Vagina (tissue), 2 donors: ENCODE measurements at regions not wholly inside any gene's neighbourhood (a gene's known extent, or its start where the extent isn't known, plus 50 kb on each side); places are given as distances from the start of the nearest gene placed in this dataset.

Experiments
- DNase-seq, 2 donors: peaks; one replicate each; pipeline ENCODE4 v3.0.0-alpha.2; 2017; ENCODE audit errors: extremely low spot score in 2 of 2
- H3K27ac ChIP-seq: fragments of 200-600 bp; sonication (generic); one replicate; pipeline ENCODE4 v1.5.1; 2019
- H3K27me3 ChIP-seq: fragments of 200-600 bp; sonication (generic); one replicate; pipeline ENCODE4 v1.5.1; 2019
- H3K36me3 ChIP-seq, 2 donors: fragments of 200-600 bp; sonication (generic); one replicate each; pipeline ENCODE4 v1.5.1; 2017 to 2019
- H3K4me1 ChIP-seq: fragments of 200-600 bp; sonication (generic); one replicate; pipeline ENCODE4 v1.5.1; 2019
- H3K4me3 ChIP-seq, 2 donors: fragments of 200-600 bp; sonication (generic); 1 replicate in 1 of 2; 2 replicates in 1 of 2; pipeline ENCODE4 v1.5.1; 2016 to 2019
- H3K9me3 ChIP-seq: fragments of 200-600 bp; sonication (generic); one replicate; pipeline ENCODE4 v1.5.1; 2019
- CTCF ChIP-seq, 3 experiments: fragments of 450-650 bp in 2 of 3; fragments of 200-600 bp in 1 of 3; sonication (generic) in 1 of 3; IDR thresholded peaks; one replicate each; pipeline ENCODE4 v1.5.1; 2017 to 2019; ENCODE audit warnings: antibody characterized with exemption in 3 of 3, mild to moderate bottlenecking in 2 of 3, moderate library complexity in 2 of 3
- POLR2A ChIP-seq, 2 donors: fragments of 450-650 bp; IDR thresholded peaks; one replicate each; pipeline ENCODE4 v1.6.1; 2017; ENCODE audit warnings: antibody characterized with exemption in 2 of 2, mild to moderate bottlenecking in 2 of 2, moderate library complexity in 2 of 2
- POLR2AphosphoS5 ChIP-seq, 2 donors: sonication (generic); formaldehyde crosslinking; IDR thresholded peaks; one replicate each; pipeline ENCODE4 v1.9.0; 2017; ENCODE audit warnings: antibody characterized with exemption in 2 of 2, mild to moderate bottlenecking in 2 of 2, low read depth in 1 of 2; ENCODE audit not compliant: insufficient read depth in 1 of 2
- intact Hi-C: fragments of 100-400 bp; cut with DNase I; formaldehyde crosslinking; loops from one replicate; pipeline ENCODE4 v1.15.1; 2023

GRCh38 chr2:100679211-100679610, 116.4 kb downstream of the PDCL3 start:
- TF ChIP-seq POLR2AphosphoS5 (IDR thresholded peaks at IDR 0.05; ENCODE audit: insufficient read depth in 1 of 2, low read depth in 1 of 2) (no peak), CTCF (IDR thresholded peaks at IDR 0.05) (no peak), POLR2A (IDR thresholded peaks at IDR 0.05) (no peak)

GRCh38 chr2:100682536-100682935, 119.7 kb downstream of the PDCL3 start:
- Histone ChIP-seq H3K36me3 (no peaks in the 10 kb centered on the region), H3K4me1 (no peaks in the 10 kb centered on the region), H3K27me3 (no peaks in the 10 kb centered on the region), H3K27ac (no peak overlapping the region), H3K9me3 (no peaks in the 10 kb centered on the region), H3K4me3 (no peak overlapping the region)
- intact Hi-C loops = no loop called here
- no peak for TF ChIP-seq CTCF (IDR thresholded peaks at IDR 0.05)
- no peak for TF ChIP-seq POLR2A (IDR thresholded peaks at IDR 0.05)
- DNase-seq = peak; percentile 37 to 61

More at GRCh38 chr2:100679211-100679610, 116.4 kb downstream of the PDCL3 start:
- Histone ChIP-seq H3K9me3 (no peaks in the 10 kb centered on the region), H3K4me1 (no peaks in the 10 kb centered on the region), H3K36me3 (no peaks in the 10 kb centered on the region), H3K27me3 (no peaks in the 10 kb centered on the region), H3K27ac (no peak overlapping the region), H3K4me3 (no peak overlapping the region)
- DNase-seq = no peak
- intact Hi-C loops = no loop called here

GRCh38 chr2:100683231-100683630, 120.4 kb downstream of the PDCL3 start:
- intact Hi-C loops = no loop called here
- H3K27ac ChIP-seq = no peak overlapping the region
- H3K9me3 ChIP-seq = no peaks in the 10 kb centered on the region
- H3K27me3 ChIP-seq = no peaks in the 10 kb centered on the region
- H3K4me3 ChIP-seq = no peak overlapping the region
- no peaks in the 10 kb centered on the region for H3K36me3 ChIP-seq
- TF ChIP-seq POLR2AphosphoS5 (IDR thresholded peaks at IDR 0.05; ENCODE audit: insufficient read depth in 1 of 2, low read depth in 1 of 2) (no peak), POLR2A (IDR thresholded peaks at IDR 0.05) (no peak), CTCF (IDR thresholded peaks at IDR 0.05) (no peak)
- DNase-seq = peak; percentile 2 to 6
- no peaks in the 10 kb centered on the region for H3K4me1 ChIP-seq

- H3K9me3 ChIP-seq = no peaks in the 10 kb centered on the region
- no peak overlapping the region for H3K27ac ChIP-seq
- H3K36me3 ChIP-seq = no peaks in the 10 kb centered on the region
- TF ChIP-seq POLR2A (IDR thresholded peaks at IDR 0.05) (no peak), POLR2AphosphoS5 (IDR thresholded peaks at IDR 0.05; ENCODE audit: insufficient read depth in 1 of 2, low read depth in 1 of 2) (no peak), CTCF (IDR thresholded peaks at IDR 0.05) (no peak)
- H3K4me3 ChIP-seq = no peak overlapping the region
- DNase-seq = peak; percentile 54 to 85
- no peaks in the 10 kb centered on the region for H3K27me3 ChIP-seq
- intact Hi-C loops = no loop called here
- H3K4me1 ChIP-seq = no peaks in the 10 kb centered on the region
Measured at GRCh38 chr2:100691846-100692245, 128.1 kb upstream of the NPAS2 start.

GRCh38 chr2:100692381-100692780, 127.6 kb upstream of the NPAS2 start:
- H3K36me3 ChIP-seq = no peaks in the 10 kb centered on the region
- DNase-seq = peak in 1 of 2 donors; percentile 72
- TF ChIP-seq CTCF (IDR thresholded peaks at IDR 0.05) = no peak
- no peak for TF ChIP-seq POLR2AphosphoS5 (IDR thresholded peaks at IDR 0.05; ENCODE audit: insufficient read depth in 1 of 2, low read depth in 1 of 2)
- TF ChIP-seq POLR2A (IDR thresholded peaks at IDR 0.05) = no peak

More at GRCh38 chr2:100692381-100692780, 127.6 kb upstream of the NPAS2 start:
- H3K4me1 ChIP-seq = no peaks in the 10 kb centered on the region
- no peaks in the 10 kb centered on the region for H3K9me3 ChIP-seq
- no peak overlapping the region for H3K27ac ChIP-seq
- intact Hi-C loops = no loop called here
- no peaks in the 10 kb centered on the region for H3K27me3 ChIP-seq
- no peak overlapping the region for H3K4me3 ChIP-seq
